Mucosa of rectum (tissue), 2 donors: ENCODE measurements at regions not wholly inside any gene's neighbourhood (a gene's known extent, or its start where the extent isn't known, plus 50 kb on each side); places are given as distances from the start of the nearest gene placed in this dataset.
"Not testable (repeated sequence)": the region's sequence is repeated elsewhere in the genome, so short reads cannot be mapped to it uniquely, and the experiment has no call there.

Experiments used
- H3K27ac ChIP-seq, 2 donors: one replicate each; pipeline ENCODE4 v1.7.0; 2013; ENCODE audit warnings: inconsistent platforms in 2 of 2, low read depth in 2 of 2, low read length in 2 of 2
- H3K27me3 ChIP-seq, 2 donors: one replicate each; pipeline ENCODE4 v1.7.0; 2013; ENCODE audit warnings: low read length in 2 of 2; ENCODE audit not compliant: control insufficient read depth in 2 of 2, insufficient read depth in 2 of 2
- H3K36me3 ChIP-seq, 2 donors: one replicate each; pipeline ENCODE4 v1.7.0; 2013; ENCODE audit warnings: low read length in 2 of 2; ENCODE audit not compliant: control insufficient read depth in 2 of 2, insufficient read depth in 2 of 2
- H3K4me1 ChIP-seq, 2 donors: one replicate each; pipeline ENCODE4 v1.7.0; 2013; ENCODE audit warnings: low read length in 2 of 2, mild to moderate bottlenecking in 1 of 2; ENCODE audit not compliant: control insufficient read depth in 2 of 2, insufficient read depth in 2 of 2
- H3K4me3 ChIP-seq, 2 donors: one replicate each; pipeline ENCODE4 v1.7.0; 2013; ENCODE audit warnings: low read length in 2 of 2
- H3K9ac ChIP-seq, 2 donors: one replicate each; pipeline ENCODE4 v1.7.0; 2013; ENCODE audit warnings: low read length in 2 of 2, low read depth in 1 of 2, mild to moderate bottlenecking in 1 of 2
- H3K9me3 ChIP-seq, 2 donors: one replicate each; pipeline ENCODE4 v1.7.0; 2013; ENCODE audit warnings: low read length in 2 of 2; ENCODE audit not compliant: control insufficient read depth in 2 of 2
- donor health status: healthy.
- donor health status: Normal muscosa, but diverticular disease.

- no peak overlapping the region for H3K4me3 ChIP-seq
Measured at GRCh38 chr13:110045919-110046318, 259.5 kb upstream of the IRS2 start.

GRCh38 chr13:110045202-110045601 lies 258.8 kb upstream of the IRS2 start:
- no peaks in the 10 kb centered on the region for H3K9me3 ChIP-seq
- no peaks in the 10 kb centered on the region for H3K4me1 ChIP-seq
- H3K9ac ChIP-seq, result no peak overlapping the region
- H3K27ac ChIP-seq, result no peak overlapping the region
- no peaks in the 10 kb centered on the region for H3K36me3 ChIP-seq
- no peaks in the 10 kb centered on the region for H3K27me3 ChIP-seq
- no peak overlapping the region for H3K4me3 ChIP-seq

More at GRCh38 chr13:110045919-110046318, 259.5 kb upstream of the IRS2 start:
- Histone ChIP-seq H3K27me3 (no peaks in the 10 kb centered on the region), H3K4me1 (no peaks in the 10 kb centered on the region), H3K36me3 (no peaks in the 10 kb centered on the region), H3K27ac (no peak overlapping the region), H3K9ac (no peak overlapping the region), H3K9me3 (no peaks in the 10 kb centered on the region)

- Histone ChIP-seq H3K36me3 (no peaks in the 10 kb centered on the region), H3K27me3 (no peaks in the 10 kb centered on the region), H3K9me3 (no peaks in the 10 kb centered on the region), H3K4me3 (no peak overlapping the region), H3K4me1 (no peaks in the 10 kb centered on the region), H3K9ac (no peak overlapping the region), H3K27ac (no peak overlapping the region)
Measured at GRCh38 chr13:110044551-110045111, 258.2 kb upstream of the IRS2 start.

GRCh38 chr13:110042253-110042950 lies 256.0 kb upstream of the IRS2 start:
- Histone ChIP-seq H3K4me3 (no peak overlapping the region), H3K9ac (no peak overlapping the region), H3K9me3 (no peaks in the 10 kb centered on the region), H3K36me3 (no peaks in the 10 kb centered on the region), H3K27ac (no peak overlapping the region), H3K27me3 (no peaks in the 10 kb centered on the region), H3K4me1 (no peaks in the 10 kb centered on the region)

- H3K4me1 ChIP-seq, H3K9ac ChIP-seq, H3K27me3 ChIP-seq, H3K27ac ChIP-seq, H3K4me3 ChIP-seq, H3K9me3 ChIP-seq, H3K36me3 ChIP-seq: not testable (repeated sequence)
Measured at GRCh38 chr13:110041638-110042037, 255.3 kb upstream of the IRS2 start.

GRCh38 chr13:110037925-110038573 lies 251.7 kb upstream of the IRS2 start:
- H3K9me3 ChIP-seq, result no peaks in the 10 kb centered on the region
- H3K9ac ChIP-seq, result no peak overlapping the region
- no peaks in the 10 kb centered on the region for H3K36me3 ChIP-seq
- H3K27me3 ChIP-seq, result no peaks in the 10 kb centered on the region
- no peaks in the 10 kb centered on the region for H3K4me1 ChIP-seq
- H3K4me3 ChIP-seq, result no peak overlapping the region
- no peak overlapping the region for H3K27ac ChIP-seq

GRCh38 chr13:110036060-110036459 lies 249.7 kb upstream of the IRS2 start:
- H3K27me3 ChIP-seq, result no peaks in the 10 kb centered on the region
- no peak overlapping the region for H3K27ac ChIP-seq
- no peaks in the 10 kb centered on the region for H3K4me1 ChIP-seq
- no peaks in the 10 kb centered on the region for H3K36me3 ChIP-seq
- H3K4me3 ChIP-seq, result no peak overlapping the region
- H3K9ac ChIP-seq, result no peak overlapping the region
- H3K9me3 ChIP-seq, result no peaks in the 10 kb centered on the region

- Histone ChIP-seq H3K4me1 (no peaks in the 10 kb centered on the region), H3K9ac (no peak overlapping the region), H3K27ac (no peak overlapping the region), H3K9me3 (no peaks in the 10 kb centered on the region), H3K36me3 (no peaks in the 10 kb centered on the region), H3K4me3 (no peak overlapping the region), H3K27me3 (no peaks in the 10 kb centered on the region)
Measured at GRCh38 chr13:110034031-110034549, 247.7 kb upstream of the IRS2 start.

GRCh38 chr13:110032969-110033368 lies 246.6 kb upstream of the IRS2 start:
- H3K4me1 ChIP-seq, result no peaks in the 10 kb centered on the region
- H3K9me3 ChIP-seq, result no peaks in the 10 kb centered on the region
- no peaks in the 10 kb centered on the region for H3K36me3 ChIP-seq
- no peak overlapping the region for H3K4me3 ChIP-seq
- H3K27ac ChIP-seq, result no peak overlapping the region
- H3K27me3 ChIP-seq, result no peaks in the 10 kb centered on the region
- H3K9ac ChIP-seq, result no peak overlapping the region

- H3K9me3 ChIP-seq, result no peaks in the 10 kb centered on the region
- no peak overlapping the region for H3K27ac ChIP-seq
- no peak overlapping the region for H3K9ac ChIP-seq
- H3K4me1 ChIP-seq, result no peaks in the 10 kb centered on the region
- no peak overlapping the region for H3K4me3 ChIP-seq
- H3K27me3 ChIP-seq, result no peaks in the 10 kb centered on the region
- H3K36me3 ChIP-seq, result no peaks in the 10 kb centered on the region
Measured at GRCh38 chr13:110030394-110030928, 244.1 kb upstream of the IRS2 start.
